K562 (cell line): ENCODE measurements at regions not wholly inside any gene's neighbourhood (a gene's known extent, or its start where the extent isn't known, plus 50 kb on each side); places are given as distances from the start of the nearest gene placed in this dataset.

Experiments used
- ATAC-seq: fragments of 200-7000 bp; cut with Tn5 transposase; 3 replicates; pipeline ENCODE4 v1.9.1; 2020; ENCODE audit warnings: moderate library complexity
- BruUV-seq: library from RNA; stranded (reverse); fragments of 400-500 nt; replicated peaks from 2 replicates; lab custom pipeline; 2021; lab: Mats Ljungman, UMichigan
- CTCF ChIA-PET: fragments of 300-600 bp; formaldehyde crosslinking; extraction: SDS; loops from one replicate; lab custom pipeline; 2021; ENCODE audit warnings: low intra/inter-chr PET ratio; lab: Yijun Ruan, JAX
- POLR2A ChIA-PET: fragments of 300-600, 350-650 bp; sonication (Branson Sonifier 250); formaldehyde crosslinking; extraction: SDS; loops from one replicate; lab custom pipeline; 2021; ENCODE audit warnings: antibody characterized with exemption, inconsistent platforms; lab: Yijun Ruan, JAX
- DNase-seq, 4 experiments: peaks; one replicate each; pipeline versions ENCODE4 v3.0.0 to v3.0.0-alpha.2; 2011 to 2018; ENCODE audit warnings: low spot score in 3 of 4, mixed read lengths in 3 of 4; ENCODE audit errors: extremely low read depth in 1 of 4
- FAIRE-seq: peaks from 2 replicates; lab custom pipeline; 2011; peaks lifted over from hg19 to GRCh38; lab: Jason Lieb, UNC
- H2AFZ ChIP-seq: 2 replicates; pipeline ENCODE4 v1.6.0; 2011; ENCODE audit warnings: low read depth, low read length, control low read depth, inconsistent platforms
- H3K27ac ChIP-seq: fragments of 200-600 bp; 3 replicates; pipeline ENCODE4 v1.8.0; 2011; ENCODE audit warnings: low read depth, mild to moderate bottlenecking, control low read depth, inconsistent platforms, low read length, moderate library complexity, mixed read lengths; ENCODE audit errors: extremely low read depth
- H3K27me3 ChIP-seq, 2 experiments: fragments of 300-600 bp in 1 of 2; 2 replicates in 1 of 2; 3 replicates in 1 of 2; pipeline versions ENCODE4 v1.6.0 to v1.8.0; 2011; ENCODE audit warnings: inconsistent platforms in 2 of 2, low read length in 2 of 2, mild to moderate bottlenecking in 1 of 2, mixed read lengths in 1 of 2, moderate library complexity in 1 of 2; ENCODE audit not compliant: control insufficient read depth in 2 of 2, insufficient read depth in 2 of 2
- H3K36me3 ChIP-seq: fragments of 300-600 bp; 3 replicates; pipeline ENCODE4 v1.8.0; 2011; ENCODE audit warnings: mild to moderate bottlenecking, low read length, inconsistent platforms; ENCODE audit not compliant: control insufficient read depth, insufficient read depth
- H3K4me1 ChIP-seq, 2 experiments: fragments of 200-600 bp in 1 of 2; replicated peaks in 1 of 2; 2 replicates in 1 of 2; 3 replicates in 1 of 2; pipeline versions ENCODE4 v1.5.1 to v1.8.0; 2011; ENCODE audit warnings: inconsistent platforms in 2 of 2, low read length in 2 of 2, mild to moderate bottlenecking in 1 of 2, mixed read lengths in 1 of 2, moderate library complexity in 1 of 2; ENCODE audit not compliant: control insufficient read depth in 2 of 2, insufficient read depth in 2 of 2
- H3K4me2 ChIP-seq: 2 replicates; pipeline ENCODE4 v1.6.1; 2011; ENCODE audit warnings: low read length, control low read depth, inconsistent platforms, mixed read lengths; ENCODE audit not compliant: insufficient read depth
- H3K4me3 ChIP-seq: fragments of 200-600 bp; sonication (generic), shearing (Covaris generic); 2 replicates; pipeline ENCODE4 v1.5.1; 2016; ENCODE audit warnings: control low read depth, inconsistent platforms
- H3K79me2 ChIP-seq: fragments of 200-600 bp; 3 replicates; pipeline ENCODE4 v1.8.0; 2011; ENCODE audit warnings: low read length, inconsistent platforms; ENCODE audit not compliant: control insufficient read depth, insufficient read depth
- H3K9ac ChIP-seq, 2 experiments: 2 replicates each; pipeline versions ENCODE4 v1.6.0 to v1.6.1; 2011; ENCODE audit warnings: low read depth in 2 of 2, low read length in 2 of 2, control low read depth in 1 of 2, inconsistent platforms in 1 of 2, mild to moderate bottlenecking in 1 of 2, mixed read lengths in 1 of 2; ENCODE audit not compliant: insufficient read depth in 1 of 2
- H3K9me1 ChIP-seq: one replicate; pipeline ENCODE4 v1.6.0; 2011; ENCODE audit warnings: inconsistent platforms, mild to moderate bottlenecking, low read length, moderate library complexity; ENCODE audit not compliant: control insufficient read depth, insufficient read depth
- H3K9me3 ChIP-seq: replicated peaks from 2 replicates; pipeline ENCODE4 v1.5.1; 2011; ENCODE audit warnings: low read depth, low read length, inconsistent platforms; ENCODE audit not compliant: control insufficient read depth, insufficient read depth
- H4K20me1 ChIP-seq: replicated peaks from 2 replicates; pipeline ENCODE4 v1.6.1; 2011; ENCODE audit warnings: low read length, inconsistent platforms, mixed read lengths; ENCODE audit not compliant: control insufficient read depth, insufficient read depth
- ERF ChIP-seq: fragments of 450-650 bp; formaldehyde crosslinking; IDR thresholded peaks from 2 replicates; pipeline ENCODE4 v1.4.0; 2020; ENCODE audit warnings: mild to moderate bottlenecking, mixed read lengths
- HDAC6 ChIP-seq: IDR thresholded peaks from 2 replicates; pipeline ENCODE4 v1.6.1; 2012; ENCODE audit warnings: low read depth, mild to moderate bottlenecking, control low read depth, inconsistent platforms, low read length, moderate library complexity
- ZBTB33 ChIP-seq: sonication (generic); formaldehyde crosslinking; IDR thresholded peaks from 2 replicates; pipeline ENCODE4 v1.8.1; 2023; ENCODE audit warnings: mild to moderate bottlenecking, missing genetic modification reagents
- ZNF586 ChIP-seq: fragments of 450-650 bp; formaldehyde crosslinking; conservative IDR thresholded peaks from 2 replicates; pipeline ENCODE4 v1.4.0; 2020; ENCODE audit warnings: mild to moderate bottlenecking, moderate library complexity
- ZNF717 ChIP-seq: fragments of 250-450 bp; sonication (Bioruptor Pico); IDR thresholded peaks from 2 replicates; pipeline ENCODE4 v1.5.0; 2021
- WGBS: fragments of 100-300 bp; shearing (Covaris generic); methylation state at CpG from one replicate; pipeline ENCODE4 v1.1.6; 2016; ENCODE audit warnings: low coverage, mixed read lengths; ENCODE audit not compliant: insufficient coverage; ENCODE audit errors: missing lambda C conversion rate; 5-methylcytosine and 5-hydroxymethylcytosine counted together
- in situ Hi-C: fragments of 300-500 bp; cut with MboI; formaldehyde crosslinking; loops from 4 replicates; pipeline ENCODE4 v1.15.0; 2018; ENCODE audit warnings: inconsistent platforms, mixed read lengths
- intact Hi-C: fragments of 100-400 bp; cut with micrococcal nuclease; formaldehyde crosslinking; loops from 2 replicates; pipeline ENCODE4 v1.14.2; 2022

- TF ChIP-seq ERF (CRISPR knock-in tag) (no peak), HDAC6 (no peak), ZBTB33 (CRISPR knock-in tag) (no peak)
These were observed 78.4 kb downstream of the ITM2A start (continued) for GRCh38 chrX:79288733-79289132.

- Histone ChIP-seq H2AFZ (no peak overlapping the region), H3K4me3 (no peak overlapping the region), H3K9me1 (no peaks in the 10 kb centered on the region), H3K4me1 (no peaks in the 10 kb centered on the region), H3K9ac (no peak overlapping the region), H4K20me1 (no peaks in the 10 kb centered on the region), H3K9me3 (no peaks in the 10 kb centered on the region), H3K79me2 (no peaks in the 10 kb centered on the region), H3K4me2 (no peak overlapping the region), H3K27ac (no peak overlapping the region)
- CTCF ChIA-PET: no interaction called here
- intact Hi-C loops: no loop called here
- no peak for DNase-seq
- BruUV-seq: no TSS peak
- in situ Hi-C loops: no loop called here
- no CpG with 5 or more reads among the region's 1 CpG for WGBS
- TF ChIP-seq ZNF586 (CRISPR knock-in tag) (no peak), ZNF717 (CRISPR knock-in tag) (no peak)
- TF ChIP-seq, all 486 proteins: peak for 0
- no peaks in the 10 kb centered on the region for H3K27me3 ChIP-seq
- no peaks in the 10 kb centered on the region for H3K36me3 ChIP-seq
- POLR2A ChIA-PET: interaction anchor here (0.7 kb wide), 1 partner anchor 9 kb away, joined by 3 read pairs; no protein-coding TSS in a partner anchor
- FAIRE-seq: no peak
- ATAC-seq: no peak
These were observed 79.4 kb downstream of the ITM2A start for GRCh38 chrX:79287724-79288123.
